Activated CD4-positive, CD25-positive, alpha-beta regulatory T cell (primary cell): ENCODE measurements at regions not wholly inside any gene's neighbourhood (a gene's known extent, or its start where the extent isn't known, plus 50 kb on each side); places are given as distances from the start of the nearest gene placed in this dataset.

Experiments used
- DNase-seq, 4 experiments: peaks; one replicate each; lab custom pipeline; 2025; lab: John Stamatoyannopoulos, UW

DNA sequence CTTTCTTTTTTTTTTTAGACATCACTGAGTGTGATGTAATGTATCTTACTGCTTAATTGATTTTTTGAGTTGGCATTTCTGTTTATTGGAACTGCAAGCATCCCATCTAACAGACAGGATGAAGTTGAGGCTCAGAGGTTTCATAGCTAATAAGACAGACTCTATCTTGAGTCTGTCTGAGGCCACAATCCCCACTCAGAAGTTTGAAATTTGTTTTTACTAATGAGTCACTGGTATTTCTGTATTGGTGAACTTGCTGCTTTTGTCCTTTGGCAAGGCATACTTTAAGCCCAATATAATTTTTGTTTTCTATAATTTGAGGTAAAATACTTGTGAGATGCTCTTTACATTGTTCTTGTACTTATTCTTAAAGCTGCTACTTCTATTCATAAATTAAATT, 491.2 kb downstream of the PSAT1 start:
- no peak for DNase-seq

DNA sequence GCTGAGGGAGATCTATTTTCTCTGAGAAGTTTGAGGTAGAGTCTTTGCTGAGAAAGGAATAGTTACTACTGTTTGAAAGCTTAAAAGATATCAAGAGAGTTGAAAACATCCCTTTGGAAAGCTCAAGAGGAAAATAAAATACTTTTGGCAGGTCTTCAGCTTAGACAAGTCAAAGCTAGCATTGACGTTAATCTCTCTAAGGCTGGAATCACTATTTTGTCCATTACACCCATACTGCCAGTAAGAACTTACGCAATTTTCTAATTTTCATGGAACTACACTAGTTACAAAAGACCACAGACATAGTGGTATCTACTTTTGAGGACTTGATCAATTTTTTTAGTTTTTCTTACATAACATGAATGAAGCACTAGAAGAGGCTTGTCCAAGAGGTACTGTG, 494.9 kb downstream of the PSAT1 start:
- DNase-seq, result no peak

DNA sequence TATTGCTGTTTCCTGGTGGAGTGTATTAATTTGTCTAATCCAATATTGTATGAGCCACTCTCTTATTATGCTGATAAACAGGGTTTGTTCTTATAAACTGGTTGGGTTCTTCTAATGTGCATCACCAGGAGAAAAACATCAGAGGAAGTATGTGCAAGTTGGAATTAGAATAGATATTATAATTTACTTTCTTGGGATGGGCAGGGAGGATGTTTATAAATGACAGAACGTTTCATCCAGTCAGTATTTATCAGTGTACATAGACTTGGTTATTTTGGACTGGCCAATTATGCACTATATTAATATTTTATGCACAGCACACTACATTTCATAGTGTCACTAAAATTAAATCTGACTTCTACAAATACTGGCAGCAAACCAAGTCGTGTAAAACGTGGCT, 495.8 kb downstream of the PSAT1 start:
- no peak for DNase-seq

DNA sequence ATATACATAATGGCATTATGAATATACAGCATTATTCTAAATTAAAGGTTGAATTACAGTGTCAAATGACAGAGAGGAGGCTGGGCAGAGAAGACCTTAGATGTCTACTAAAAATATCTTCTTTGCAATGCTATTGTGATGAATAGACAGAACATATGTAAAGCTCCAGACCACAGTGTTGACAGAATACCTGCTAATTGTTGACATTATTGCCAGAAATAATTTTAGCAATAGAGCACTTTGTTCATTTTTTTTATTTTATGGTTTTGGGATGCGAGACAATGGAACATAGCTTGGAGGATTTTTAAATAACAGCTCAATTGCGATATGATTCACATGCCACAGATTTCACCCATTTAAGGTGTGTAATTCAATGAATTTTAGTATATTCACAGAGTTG, 508.8 kb downstream of the PSAT1 start:
- DNase-seq, result no peak

DNA sequence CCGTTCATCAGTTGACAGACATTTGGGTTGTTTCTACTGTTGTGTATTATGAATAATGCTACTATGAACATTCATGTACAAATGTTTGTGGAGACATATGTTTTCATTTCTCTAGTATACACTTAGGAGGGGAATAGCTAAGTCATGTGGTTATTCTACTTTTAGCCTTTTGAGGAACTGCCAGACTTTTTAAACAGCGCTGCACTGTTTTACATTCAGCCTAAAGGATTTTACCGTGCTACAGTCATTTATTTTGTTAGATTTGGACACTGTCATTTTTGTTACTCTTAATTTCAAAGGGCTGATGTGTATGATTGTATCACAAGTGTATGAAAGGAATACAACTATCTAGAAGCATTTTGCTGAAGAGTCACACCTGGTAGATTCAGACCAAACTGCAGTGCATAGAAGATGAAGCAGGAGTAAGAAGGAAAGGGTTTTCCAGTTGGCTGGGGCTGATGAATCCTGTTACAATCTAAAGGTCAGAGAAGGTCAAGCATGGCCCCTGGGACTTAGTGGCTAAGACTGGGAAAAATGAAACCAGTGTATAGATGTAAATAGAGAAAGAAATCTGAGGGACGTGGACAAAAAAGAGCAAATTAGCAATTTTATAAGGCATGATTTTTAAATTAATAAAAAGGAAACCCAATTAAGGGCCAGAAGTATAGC, 509.7 kb downstream of the PSAT1 start:
- DNase-seq, result no peak

DNA sequence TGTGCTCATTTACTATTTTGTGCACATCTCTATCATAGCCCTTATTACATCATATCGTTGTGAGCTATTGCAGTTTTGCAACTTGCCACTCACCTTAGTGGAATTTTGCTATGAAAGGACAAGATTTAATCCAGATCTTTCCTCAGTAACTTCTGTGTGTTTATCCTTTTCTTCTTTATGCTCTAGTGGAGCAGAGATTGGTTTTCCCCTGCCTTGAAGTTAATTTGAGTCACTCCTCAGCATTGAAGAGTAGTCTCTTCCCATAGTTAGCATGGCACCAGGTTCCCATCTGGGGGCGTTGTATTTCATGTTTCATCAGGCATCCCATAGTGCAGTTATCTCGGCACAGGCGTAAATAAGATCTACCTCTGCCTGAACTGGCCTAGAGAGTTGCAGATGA, 510.4 kb downstream of the PSAT1 start:
- DNase-seq, result no peak

DNA sequence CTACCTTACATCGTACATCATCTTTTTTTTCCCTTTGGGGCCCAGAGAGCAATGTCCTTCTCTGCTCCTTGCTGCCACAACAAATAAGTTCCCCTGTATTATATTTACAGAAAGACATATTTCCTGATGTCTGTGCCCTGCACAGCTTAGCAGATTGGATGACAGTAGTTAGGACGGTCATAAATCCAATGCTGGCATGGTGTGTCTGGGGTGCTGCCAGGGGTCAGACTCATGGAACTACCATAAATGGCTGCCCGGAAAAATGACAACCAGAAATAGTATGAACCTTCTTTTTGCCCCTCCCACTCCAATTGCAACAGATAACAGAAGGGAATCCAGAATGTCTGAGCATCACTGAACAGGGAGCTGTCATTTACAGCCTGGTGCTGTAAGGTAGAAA, 511.1 kb downstream of the PSAT1 start:
- DNase-seq, result no peak

DNA sequence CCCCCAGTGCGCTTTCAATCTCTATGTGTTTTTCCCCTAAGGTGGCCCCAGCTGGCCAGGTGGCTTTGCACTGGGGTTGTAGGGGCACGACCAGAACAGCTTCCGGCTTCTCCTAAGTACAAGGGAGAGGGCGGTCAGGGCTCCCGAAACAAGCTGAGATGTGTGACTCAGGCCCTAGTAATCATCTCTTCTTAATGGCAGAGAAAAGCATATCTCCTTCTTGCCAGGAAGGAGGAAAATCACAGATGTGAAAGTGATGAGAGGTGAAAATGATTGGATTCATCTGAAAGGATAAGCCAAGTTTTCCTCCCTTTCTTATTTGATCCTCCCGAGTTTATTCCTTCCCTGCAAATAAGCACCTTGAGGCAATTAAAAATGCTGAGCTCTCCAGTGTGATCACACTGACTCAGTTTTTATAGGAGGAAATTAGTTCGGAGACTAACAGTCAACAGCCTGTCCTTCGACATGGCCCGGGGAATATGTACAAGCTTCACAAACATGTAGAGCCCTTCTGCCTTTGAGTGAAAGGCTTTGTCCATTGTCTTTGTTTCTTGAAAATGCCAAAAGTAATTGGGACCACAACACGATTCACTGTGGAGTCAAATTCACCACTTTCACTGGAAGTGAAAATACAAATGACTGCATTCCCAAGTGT, 514.8 kb downstream of the PSAT1 start:
- DNase-seq, result no peak

DNA sequence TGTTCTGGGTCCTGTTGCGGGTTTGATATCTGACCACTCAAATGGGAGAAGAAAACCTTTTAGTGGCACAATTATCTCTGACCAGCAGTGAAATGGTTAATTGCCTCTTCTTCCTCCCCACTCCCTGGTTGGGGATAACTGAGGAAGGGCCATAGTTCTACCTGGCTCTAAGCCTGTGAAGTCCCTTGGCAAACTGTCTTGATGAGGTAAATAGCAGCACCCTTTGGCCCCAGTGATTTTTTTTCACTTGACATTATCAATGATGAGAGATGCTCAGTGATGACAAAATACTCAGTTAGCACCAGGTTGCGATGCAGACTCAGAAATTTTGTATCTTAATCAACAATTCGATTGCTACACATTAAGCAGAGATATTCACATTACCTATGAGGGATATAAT, 515.7 kb downstream of the PSAT1 start:
- no peak for DNase-seq

DNA sequence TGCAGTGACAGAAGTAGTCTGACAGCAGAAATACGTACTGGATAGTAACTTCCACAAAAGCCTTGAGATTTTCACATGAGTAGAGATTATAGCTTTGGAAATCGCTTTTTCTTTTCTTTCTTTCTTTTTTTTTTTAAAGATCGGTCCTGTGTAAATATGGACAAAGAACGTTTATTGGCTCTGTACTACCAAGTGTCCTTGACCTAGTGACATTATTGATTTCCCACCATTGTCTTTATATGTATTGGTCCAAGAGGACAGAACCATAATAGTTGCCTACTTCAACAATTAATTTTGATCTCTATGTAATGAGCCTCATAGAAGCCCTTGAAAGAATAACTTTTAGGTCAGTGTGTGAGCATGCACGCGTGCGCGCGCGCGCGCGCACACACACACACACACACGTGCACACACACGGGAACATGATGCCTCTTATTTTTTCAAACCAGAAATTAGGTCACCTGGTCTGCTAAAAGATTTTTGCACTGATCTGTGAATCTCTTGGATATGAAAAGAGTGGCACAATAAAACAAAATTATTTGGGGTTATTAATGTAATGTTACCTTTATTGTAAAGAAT, 516.8 kb downstream of the PSAT1 start:
- DNase-seq, result no peak

DNA sequence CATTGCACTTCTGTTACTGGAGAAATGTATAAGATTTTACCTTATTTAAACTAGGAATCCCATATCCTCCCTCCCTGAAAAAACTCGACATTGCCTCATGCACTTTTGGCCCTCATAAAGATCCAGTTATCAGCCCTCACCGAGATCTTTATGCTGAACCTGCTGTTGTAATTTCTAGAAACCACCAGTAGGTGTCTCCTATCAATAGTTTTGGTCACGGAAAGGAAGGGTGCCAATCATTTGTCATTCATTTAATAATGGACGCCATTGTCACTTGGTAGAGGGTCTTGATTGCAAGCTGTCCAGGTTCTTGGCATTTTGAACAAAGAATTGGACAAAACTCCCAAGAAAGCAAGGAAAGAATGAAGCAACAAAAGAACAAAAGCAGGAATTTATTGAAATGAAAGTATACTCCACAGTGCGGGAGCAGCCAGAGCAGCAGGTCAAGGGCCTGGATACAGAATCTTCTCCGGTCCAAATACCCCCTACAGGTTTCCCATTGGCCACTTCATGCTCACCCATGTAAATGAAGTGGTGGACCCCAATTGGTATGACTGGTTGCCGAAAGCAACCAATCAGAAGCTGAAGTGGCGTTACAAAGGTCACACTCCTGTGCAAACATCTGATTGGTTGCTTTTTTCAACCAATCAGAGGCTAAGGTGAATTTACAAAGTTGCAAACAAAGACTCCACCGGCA, 524.3 kb downstream of the PSAT1 start:
- no peak for DNase-seq

DNA sequence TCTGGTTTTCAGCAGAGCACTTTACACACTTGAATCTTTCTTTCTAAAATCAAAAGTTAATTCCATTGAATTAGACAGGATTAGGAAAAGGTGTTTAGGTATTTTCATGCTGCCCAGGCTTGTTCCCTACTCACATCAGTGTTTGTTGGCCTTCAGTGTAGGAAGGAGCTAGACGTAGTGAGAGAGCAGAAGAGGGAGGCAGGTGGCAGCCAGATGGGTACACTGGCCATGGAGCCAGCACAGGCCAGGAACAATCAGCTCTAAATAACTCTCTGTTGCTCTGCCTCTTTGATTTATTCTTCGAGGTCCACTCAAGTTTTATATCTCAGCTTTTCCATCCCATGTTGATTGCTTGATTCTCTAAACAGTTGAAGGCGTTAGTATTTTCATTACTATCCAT, 529.6 kb downstream of the PSAT1 start:
- DNase-seq, result no peak

DNA sequence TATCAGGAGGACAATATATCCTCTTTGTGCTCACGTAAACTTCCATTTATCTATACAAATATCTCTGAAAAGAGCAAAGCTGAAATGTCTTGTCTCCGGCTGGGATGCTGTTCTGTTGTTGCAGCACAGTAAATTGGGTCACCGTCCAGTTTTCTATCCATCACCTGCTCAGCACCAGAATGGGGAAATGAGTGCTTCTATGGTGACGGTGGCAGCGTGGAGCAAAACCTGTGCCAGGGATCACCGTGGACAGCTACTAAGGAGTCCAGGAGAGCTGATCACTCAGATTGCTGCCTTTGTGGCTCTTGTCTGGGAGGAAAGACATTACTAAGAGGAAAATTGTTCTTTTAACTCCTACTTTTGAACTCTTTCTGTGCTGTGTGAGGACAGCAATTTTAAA, 531.6 kb downstream of the PSAT1 start:
- no peak for DNase-seq

DNA sequence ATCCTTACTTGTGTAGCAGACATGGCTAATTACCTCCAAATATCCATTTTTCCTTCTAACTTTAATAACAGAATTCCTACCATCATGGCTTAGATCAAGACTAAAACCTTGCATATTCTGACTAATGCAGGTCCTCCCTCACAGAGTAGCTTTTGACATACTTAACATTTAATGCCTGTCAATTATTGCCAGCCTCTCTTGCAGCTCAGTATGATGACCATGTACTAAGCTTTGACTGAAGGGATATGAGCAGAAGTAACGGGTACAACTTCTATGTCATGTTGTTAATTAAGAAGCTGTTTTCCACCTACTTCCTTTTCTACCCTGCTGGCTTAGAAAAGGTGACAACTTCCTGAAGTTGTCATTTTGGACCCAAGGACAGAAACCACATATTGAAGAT, 533.4 kb downstream of the PSAT1 start:
- DNase-seq, result no peak

DNA sequence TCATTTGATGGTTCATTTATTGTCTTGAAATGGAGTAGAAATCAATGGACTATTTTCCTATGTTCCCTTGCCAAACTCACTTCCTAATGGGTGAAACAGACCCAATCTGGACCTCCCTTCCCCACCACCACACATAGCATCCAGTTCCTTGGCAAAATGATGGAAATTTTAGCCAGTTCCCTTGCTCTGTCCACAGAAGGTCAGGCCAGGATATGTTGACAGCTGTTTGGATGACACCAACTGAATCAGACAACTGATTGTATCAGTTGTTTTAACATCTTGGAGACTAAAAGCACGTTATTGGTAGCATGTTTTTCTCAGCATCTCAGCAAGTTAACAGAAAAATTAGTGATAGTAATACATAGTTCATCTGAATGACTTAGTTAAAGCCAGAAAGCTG, 534.8 kb downstream of the PSAT1 start:
- no peak for DNase-seq

DNA sequence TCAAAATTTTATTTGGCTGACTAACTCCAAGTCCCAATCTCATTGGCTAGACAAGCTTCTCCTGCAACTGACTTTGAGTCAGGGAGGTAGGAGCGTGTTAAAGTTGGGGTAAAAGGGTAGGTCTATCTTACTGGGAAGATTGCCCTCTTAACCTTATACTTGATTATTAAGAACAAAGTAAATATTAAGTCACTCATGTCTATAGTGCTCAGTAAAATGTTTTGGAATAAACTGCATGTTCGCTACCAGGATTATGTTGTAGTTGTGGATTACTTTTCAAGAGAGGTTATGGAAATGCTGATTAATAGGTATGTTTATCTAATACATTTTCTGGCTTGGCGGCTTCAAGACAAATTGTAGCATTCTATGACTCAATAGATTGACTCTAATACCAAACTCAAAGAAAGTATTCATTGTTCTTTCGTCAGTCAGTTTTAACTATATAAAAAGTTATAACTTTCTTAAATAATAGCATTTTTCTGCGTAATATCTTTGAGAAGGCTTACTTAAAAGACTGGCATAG, 539.1 kb downstream of the PSAT1 start:
- no peak for DNase-seq

DNA sequence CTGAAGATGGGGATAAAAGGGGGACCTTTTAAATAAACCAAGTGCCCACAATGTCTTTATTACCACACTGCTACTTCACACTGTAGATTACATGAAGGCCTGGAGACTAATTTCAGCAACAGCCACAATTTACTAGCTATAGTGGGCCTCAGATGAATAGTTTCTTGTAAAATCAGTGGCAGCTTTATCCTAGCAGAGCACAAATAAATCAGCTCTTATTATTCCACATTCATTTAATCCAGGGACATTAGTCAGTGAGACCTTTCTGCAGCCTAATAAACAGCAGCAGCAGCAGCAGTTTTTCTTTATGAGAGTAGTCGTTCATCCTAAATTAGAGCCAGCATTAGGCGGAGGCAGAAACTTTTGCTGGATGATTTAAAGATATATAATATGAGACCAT, 542.3 kb downstream of the PSAT1 start:
- DNase-seq, result no peak

DNA sequence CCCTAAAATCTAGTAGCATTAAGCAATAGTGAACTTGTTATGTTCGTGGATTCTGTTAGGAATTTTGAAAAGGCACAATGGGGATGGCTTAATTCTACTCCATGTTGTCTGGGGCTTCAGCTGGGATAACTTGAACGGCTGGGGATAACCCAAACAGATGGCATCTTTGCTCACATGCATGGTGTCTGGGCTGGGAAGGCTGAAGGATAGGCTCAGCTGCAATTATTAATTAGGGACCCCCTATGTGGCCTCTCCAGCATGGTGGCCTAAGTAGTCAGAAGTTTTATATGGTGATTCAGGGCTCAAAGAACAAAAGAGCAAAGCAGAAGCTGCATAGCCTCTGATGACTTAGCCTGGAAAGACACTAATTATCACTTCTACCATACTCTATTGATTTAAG, 551.1 kb downstream of the PSAT1 start:
- DNase-seq, result no peak

DNA sequence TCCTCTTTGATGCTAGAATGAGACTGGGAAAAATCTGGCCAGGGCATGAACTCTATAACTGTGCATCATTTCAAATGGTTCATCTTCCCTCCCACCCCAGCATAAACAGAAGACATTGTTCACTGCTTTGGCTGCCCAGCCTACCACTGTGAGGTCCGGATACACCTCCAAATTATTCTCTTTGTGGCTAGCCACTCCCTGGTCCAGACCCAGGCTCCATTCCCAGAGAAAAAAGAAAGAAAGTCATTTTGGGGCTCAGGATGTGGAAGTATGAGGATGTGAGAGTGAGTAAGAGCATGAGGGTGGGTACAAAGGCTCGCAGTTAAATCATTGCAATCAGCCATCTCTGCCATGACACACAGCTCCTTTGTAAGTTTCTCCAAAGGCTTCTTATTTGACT, 559.2 kb downstream of the PSAT1 start:
- DNase-seq, result no peak

DNA sequence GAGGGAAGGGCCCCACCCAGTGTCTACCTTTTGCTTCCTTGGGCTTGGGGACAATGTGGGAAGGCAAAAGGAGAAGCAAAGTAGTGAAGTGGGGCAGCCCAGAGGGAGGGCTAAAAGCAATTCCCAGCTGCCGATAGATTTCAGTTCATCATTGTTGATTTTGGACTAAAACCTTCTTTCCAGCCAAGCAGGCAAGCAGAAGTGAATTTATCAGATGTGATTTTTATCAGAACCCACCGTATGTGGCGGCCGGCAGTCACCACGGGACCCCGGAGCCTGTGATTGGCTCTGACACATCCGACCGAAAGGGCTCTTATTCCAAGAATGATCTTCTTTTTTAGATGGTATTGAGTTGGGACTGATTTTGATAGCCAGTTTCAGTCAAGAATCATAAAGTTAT, 559.9 kb downstream of the PSAT1 start:
- DNase-seq, result no peak

DNA sequence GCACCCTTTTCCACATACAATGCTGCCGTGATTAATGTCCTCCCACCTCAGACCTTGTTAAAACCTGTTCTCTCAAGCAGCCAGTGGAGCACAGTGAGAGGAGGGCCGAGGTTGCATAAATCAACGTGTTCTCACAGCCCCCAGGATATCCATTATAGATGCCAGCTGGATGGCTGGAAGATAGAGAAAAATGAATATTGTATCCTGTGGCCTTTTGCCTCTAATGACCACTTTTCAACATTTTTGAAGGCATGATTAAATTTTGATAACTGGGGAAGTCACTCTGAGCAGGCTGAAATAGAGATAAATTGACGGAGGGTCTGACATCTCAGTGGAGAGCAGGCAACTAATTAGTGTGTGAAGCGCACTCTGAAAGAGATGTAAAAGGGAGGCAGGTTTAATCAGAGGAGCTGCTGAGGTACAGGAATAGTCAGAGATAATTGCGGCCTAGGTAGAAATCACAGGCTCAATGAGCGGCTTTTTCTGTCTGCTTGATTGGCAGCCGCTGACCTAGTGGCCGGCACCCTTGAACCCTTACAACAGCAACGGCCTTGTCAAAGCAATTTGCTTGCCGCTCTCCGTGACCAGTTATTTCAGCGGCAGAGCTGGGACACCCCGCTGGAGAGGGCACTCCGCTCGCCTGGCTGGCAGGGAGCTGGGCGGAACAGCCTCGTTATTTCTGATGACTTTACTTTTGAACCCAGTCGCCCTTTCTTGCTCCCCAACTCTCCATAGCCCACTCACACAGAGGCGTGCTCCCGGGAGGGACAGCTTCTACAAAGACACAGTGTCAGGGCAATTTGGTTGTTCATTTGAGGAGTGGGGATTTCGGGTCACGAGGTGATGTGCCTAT, 560.7 kb downstream of the PSAT1 start:
- no peak for DNase-seq

DNA sequence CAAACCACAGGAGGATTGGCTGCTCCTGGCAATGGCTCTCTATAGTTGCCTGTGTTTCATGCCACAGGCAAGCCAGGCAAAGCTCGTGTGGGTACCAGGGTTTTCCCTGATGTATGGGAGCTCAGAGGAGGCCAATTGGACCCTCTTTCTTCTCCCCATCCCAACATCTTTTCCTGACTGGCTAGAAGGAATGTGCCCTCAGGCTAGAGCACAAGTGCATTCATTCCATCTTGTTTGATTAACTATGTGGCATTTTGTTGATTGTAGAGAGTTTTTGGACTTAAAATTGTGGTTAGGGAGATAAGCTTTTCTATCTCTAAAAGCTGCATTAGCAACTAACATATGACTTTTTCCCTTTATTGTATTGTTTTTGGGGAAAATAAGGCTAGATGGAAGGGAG, 561.3 kb downstream of the PSAT1 start:
- no peak for DNase-seq
